ENCODE measurements at regions not wholly inside any gene's neighbourhood (a gene's known extent, or its start where the extent isn't known, plus 50 kb on each side); places are given as distances from the start of the nearest gene placed in this dataset.

DNA sequence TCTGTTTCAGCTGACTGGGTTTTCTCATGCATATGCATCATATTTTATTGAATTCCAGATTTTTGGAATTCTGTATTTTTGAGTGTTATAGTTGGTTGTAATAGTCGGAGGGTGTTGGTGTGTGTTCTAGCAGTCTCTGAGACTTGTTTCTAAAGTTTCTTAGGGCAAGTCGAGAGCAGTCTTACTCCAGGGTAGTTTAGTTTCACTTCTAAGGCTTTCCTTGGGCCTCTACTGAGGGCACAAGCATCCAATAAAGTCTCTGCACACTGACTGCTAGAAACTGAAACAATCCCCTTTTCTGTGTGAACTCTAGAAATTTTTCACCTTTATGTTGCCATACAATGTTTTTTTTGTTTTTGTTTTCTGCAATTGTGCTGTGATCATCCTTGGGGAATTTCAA lies 663.7 kb upstream of the LRATD1 start:
- ChIA-PET POLR2A (no interaction called here), CTCF (ENCODE audit: low intra/inter-chr PET ratio, low total read pairs) (no interaction called here)
- no peaks in the 10 kb centered on the region for H3K27me3 ChIP-seq (ENCODE audit: control insufficient read depth in 1 of 2, insufficient read depth in 2 of 2, low read length in 2 of 2)
- H3K27ac ChIP-seq (ENCODE audit: extremely low read length, insufficient read depth, low read length): no peak overlapping the region
- no TSS peak for BruUV-seq (replicated peaks)
- DNase-seq (ENCODE audit: low spot score): no peak
- no peaks in the 10 kb centered on the region for H3K79me2 ChIP-seq (ENCODE audit: insufficient read depth, low read length)
- WGBS (ENCODE audit: low lambda C conversion rate): 1% methylated on average over 2 of the region's 2 CpGs
- no peak overlapping the region for H3K4me3 ChIP-seq (replicated peaks in 1 of 3; ENCODE audit: insufficient read depth in 1 of 3, low read depth in 2 of 3, low read length in 3 of 3)
- H3K36me3 ChIP-seq (replicated peaks in 1 of 2; ENCODE audit: control insufficient read depth in 1 of 2, insufficient read depth in 2 of 2, low read length in 2 of 2): no peaks in the 10 kb centered on the region
- no peaks in the 10 kb centered on the region for H3K4me1 ChIP-seq (ENCODE audit: insufficient read depth, low read length)
- no peak overlapping the region for H3K9ac ChIP-seq (ENCODE audit: insufficient read depth, low read depth, low read length)
- H4K20me1 ChIP-seq (ENCODE audit: insufficient read depth, low read length): no peaks in the 10 kb centered on the region
- no peak for FAIRE-seq
- in situ Hi-C loops (cut with HindIII; ENCODE audit: extremely low pct_ligation_motif_present, low pct_unique_long_range_greater_than_20kb): no loop called here
- no peak overlapping the region for H2AFZ ChIP-seq (ENCODE audit: low read length)
- H3K4me2 ChIP-seq (ENCODE audit: low read depth, low read length): no peak overlapping the region
- no peak for ATAC-seq
- intact Hi-C loops (cut with micrococcal nuclease; ENCODE audit: unreplicated experiment): no loop called here
- peaks cover 53% of the 10 kb centered on the region for H3K9me3 ChIP-seq (ENCODE audit: low read length)
- no peak for TF ChIP-seq CERS6 (CRISPR knock-in tag; IDR thresholded peaks at IDR 0.05)
- TF ChIP-seq SAP130 (CRISPR knock-in tag; IDR thresholded peaks at IDR 0.05; ENCODE audit: low read depth): no peak
- TF ChIP-seq ZNF850 (CRISPR knock-in tag; conservative IDR thresholded peaks at IDR 0.05): no peak
- no peak for TF ChIP-seq HNF1A (IDR thresholded peaks at IDR 0.05; ENCODE audit: low read depth)
- TF ChIP-seq HNF1A (CRISPR knock-in tag; IDR thresholded peaks at IDR 0.05; ENCODE audit: borderline replicate concordance): no peak
- no peak for TF ChIP-seq BORCS8-MEF2B (CRISPR knock-in tag; IDR thresholded peaks at IDR 0.05)
- no peak for TF ChIP-seq MTERF4 (CRISPR knock-in tag; IDR thresholded peaks at IDR 0.05)
- TF ChIP-seq ZMYM2 (CRISPR knock-in tag; IDR thresholded peaks at IDR 0.05): no peak
- no peak for TF ChIP-seq PITX1 (CRISPR knock-in tag; IDR thresholded peaks at IDR 0.05)
- no peak for TF ChIP-seq PBX3 (CRISPR knock-in tag; IDR thresholded peaks at IDR 0.05; ENCODE audit: borderline replicate concordance)
- no peak for TF ChIP-seq ZSCAN20 (CRISPR knock-in tag; IDR thresholded peaks at IDR 0.05; ENCODE audit: borderline replicate concordance)
- TF ChIP-seq ZNF7 (CRISPR knock-in tag; IDR thresholded peaks at IDR 0.05): no peak

Data from HepG2 (cell line).